Liver (tissue), 8 donors: ENCODE measurements at regions not wholly inside any gene's neighbourhood (a gene's known extent, or its start where the extent isn't known, plus 50 kb on each side); places are given as distances from the start of the nearest gene placed in this dataset.

Experiments
- DNase-seq: peaks from one replicate; pipeline ENCODE4 v3.0.0-alpha.2; 2017; ENCODE audit warnings: low spot score
- H3K27ac ChIP-seq, 2 donors: one replicate each; pipeline ENCODE4 v1.7.0; 2013; ENCODE audit warnings: inconsistent platforms in 2 of 2, low read length in 2 of 2, control low read depth in 1 of 2, low read depth in 1 of 2, mild to moderate bottlenecking in 1 of 2
- H3K27me3 ChIP-seq, 4 donors: one replicate each; pipeline versions ENCODE4 v1.6.1 to v1.7.0; 2013; ENCODE audit warnings: low read length in 3 of 4, inconsistent platforms in 1 of 4, mild to moderate bottlenecking in 1 of 4, moderate library complexity in 1 of 4; ENCODE audit not compliant: control insufficient read depth in 4 of 4, insufficient read depth in 4 of 4
- H3K36me3 ChIP-seq, 4 donors: one replicate each; pipeline versions ENCODE4 v1.6.1 to v1.7.0; 2013; ENCODE audit warnings: low read length in 3 of 4, mild to moderate bottlenecking in 3 of 4, low read depth in 1 of 4, moderate library complexity in 1 of 4; ENCODE audit not compliant: control insufficient read depth in 4 of 4, insufficient read depth in 3 of 4
- H3K4me1 ChIP-seq, 4 donors: one replicate each; pipeline versions ENCODE4 v1.6.1 to v1.7.0; 2013; ENCODE audit warnings: low read length in 3 of 4, mild to moderate bottlenecking in 3 of 4, moderate library complexity in 1 of 4; ENCODE audit not compliant: control insufficient read depth in 4 of 4, insufficient read depth in 4 of 4
- H3K4me3 ChIP-seq, 3 donors: one replicate each; pipeline versions ENCODE4 v1.6.1 to v1.7.0; 2013; ENCODE audit warnings: low read length in 3 of 3, control low read depth in 1 of 3, low read depth in 1 of 3, mild to moderate bottlenecking in 1 of 3
- H3K9ac ChIP-seq, 2 donors: one replicate each; pipeline ENCODE4 v1.7.0; 2013; ENCODE audit warnings: low read length in 2 of 2, mild to moderate bottlenecking in 2 of 2, moderate library complexity in 2 of 2, control low read depth in 1 of 2, low read depth in 1 of 2
- H3K9me3 ChIP-seq, 4 donors: one replicate each; pipeline versions ENCODE4 v1.6.1 to v1.7.0; 2013; ENCODE audit warnings: low read length in 3 of 4; ENCODE audit not compliant: control insufficient read depth in 4 of 4
- CTCF ChIP-seq: fragments of 150-350 bp; IDR thresholded peaks from 2 replicates; pipeline ENCODE4 v1.5.1; 2017; ENCODE audit warnings: improper control_type of control experiment, low read depth, low read length; ENCODE audit not compliant: missing input control
- EGR1 ChIP-seq, 2 donors: IDR thresholded peaks; 2 replicates each; pipeline ENCODE4 v1.6.1; 2016 to 2018; ENCODE audit warnings: antibody characterized with exemption in 2 of 2, low read depth in 2 of 2
- FOXA2 ChIP-seq: IDR thresholded peaks from 2 replicates; pipeline ENCODE4 v1.6.1; 2016; ENCODE audit warnings: antibody characterized with exemption
- HNF4A ChIP-seq, 2 donors: conservative IDR thresholded peaks; 2 replicates each; pipeline ENCODE4 v1.6.1; 2016; ENCODE audit warnings: antibody characterized with exemption in 2 of 2, mild to moderate bottlenecking in 2 of 2
- JUND ChIP-seq, 2 donors: IDR thresholded peaks; 2 replicates each; pipeline ENCODE4 v1.6.1; 2016; ENCODE audit warnings: antibody characterized with exemption in 2 of 2
- MAX ChIP-seq: IDR thresholded peaks from 2 replicates; pipeline ENCODE4 v1.6.1; 2016; ENCODE audit warnings: antibody characterized with exemption
- NR2F2 ChIP-seq: IDR thresholded peaks from 2 replicates; pipeline ENCODE4 v1.6.1; 2016; ENCODE audit warnings: antibody characterized with exemption
- SP1 ChIP-seq: IDR thresholded peaks from 2 replicates; pipeline ENCODE4 v1.6.1; 2018; ENCODE audit warnings: antibody characterized with exemption, mild to moderate bottlenecking
- YY1 ChIP-seq: IDR thresholded peaks from 2 replicates; pipeline ENCODE4 v1.6.1; 2016; ENCODE audit warnings: antibody characterized with exemption, mild to moderate bottlenecking
- WGBS: extraction: QIAGEN DNeasy Blood & Tissue Kit; methylation state at CpG from one replicate; pipeline ENCODE4 v1.1.7; 2013; 5-methylcytosine and 5-hydroxymethylcytosine counted together
- TF ChIP-seq, protein P1 (sequence below): IDR thresholded peaks from 2 replicates; pipeline ENCODE4 v1.6.1; 2016; ENCODE audit warnings: antibody characterized with exemption
- TF ChIP-seq, protein P2 (sequence below): IDR thresholded peaks from 2 replicates; pipeline ENCODE4 v1.6.1; 2016; ENCODE audit warnings: antibody characterized with exemption, mild to moderate bottlenecking
- donor health status: healthy.
- donor health status: healthy.
- donor health status: healthy.
- donor health status: healthy.
- donor health status: healthy.

DNA sequence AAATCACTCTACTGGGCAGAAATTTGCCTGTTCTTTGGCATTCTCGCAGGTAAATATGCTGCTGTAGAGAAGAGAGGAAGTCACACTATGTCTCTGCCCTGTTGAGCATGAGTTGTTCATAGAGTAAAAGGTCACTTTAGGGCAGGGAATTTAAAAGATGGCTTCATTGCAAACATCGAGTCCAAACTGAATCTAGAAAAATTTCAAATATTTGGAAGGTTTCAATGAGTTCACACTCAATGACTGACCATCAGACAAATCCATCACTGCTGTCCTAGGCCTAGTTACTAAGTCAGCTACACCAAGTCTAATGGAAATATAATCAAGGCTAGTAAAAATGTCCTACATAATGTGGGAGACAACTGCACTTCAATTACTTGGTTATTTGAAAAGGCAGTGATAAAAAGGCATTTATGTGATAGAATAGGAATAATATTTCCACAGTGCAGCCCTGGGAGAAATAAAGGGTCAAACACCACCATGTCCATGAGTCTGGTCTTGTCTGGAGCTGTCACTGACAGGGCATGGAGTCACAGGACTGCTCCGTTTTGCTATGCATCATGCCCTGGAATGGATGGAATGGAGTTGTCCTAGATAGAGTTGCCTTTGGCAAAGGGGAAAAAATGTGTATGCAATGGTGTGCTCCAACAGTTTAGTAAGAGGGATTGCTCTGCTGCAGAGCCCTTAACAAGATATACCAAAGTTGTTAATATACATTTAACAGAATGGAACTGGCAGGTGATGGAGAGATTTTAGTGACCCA lies 218.5 kb upstream of the DAPK1 start (continued):
- no peak for TF ChIP-seq FOXA2

GRCh38 chr9:87280421-87280820 lies 217.2 kb upstream of the DAPK1 start:
- no peaks in the 10 kb centered on the region for H3K9me3 ChIP-seq

More at GRCh38 chr9:87280421-87280820, 217.2 kb upstream of the DAPK1 start:
- Histone ChIP-seq H3K4me1 (no peaks in the 10 kb centered on the region), H3K27me3 (peaks cover 0 to 3% (median under 1%) of the 10 kb centered on the region in 4 donors), H3K27ac (no peak overlapping the region), H3K4me3 (no peak overlapping the region), H3K36me3 (no peaks in the 10 kb centered on the region), H3K9ac (no peak overlapping the region)
- WGBS: 95% methylated on average over 5 of the region's 5 CpGs
- TF ChIP-seq SP1 (no peak), MAX (no peak), EGR1 (IDR thresholded peaks at IDR 0.05; ENCODE audit: low read depth in 2 of 2) (no peak), FOXA2 (no peak), HNF4A (conservative IDR thresholded peaks at IDR 0.05) (no peak), YY1 (no peak), CTCF (no peak), JUND (IDR thresholded peaks at IDR 0.05) (no peak), NR2F2 (no peak)
- TF ChIP-seq, protein P1, sequence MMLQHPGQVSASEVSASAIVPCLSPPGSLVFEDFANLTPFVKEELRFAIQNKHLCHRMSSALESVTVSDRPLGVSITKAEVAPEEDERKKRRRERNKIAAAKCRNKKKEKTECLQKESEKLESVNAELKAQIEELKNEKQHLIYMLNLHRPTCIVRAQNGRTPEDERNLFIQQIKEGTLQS: no peak
- TF ChIP-seq, protein P2, sequence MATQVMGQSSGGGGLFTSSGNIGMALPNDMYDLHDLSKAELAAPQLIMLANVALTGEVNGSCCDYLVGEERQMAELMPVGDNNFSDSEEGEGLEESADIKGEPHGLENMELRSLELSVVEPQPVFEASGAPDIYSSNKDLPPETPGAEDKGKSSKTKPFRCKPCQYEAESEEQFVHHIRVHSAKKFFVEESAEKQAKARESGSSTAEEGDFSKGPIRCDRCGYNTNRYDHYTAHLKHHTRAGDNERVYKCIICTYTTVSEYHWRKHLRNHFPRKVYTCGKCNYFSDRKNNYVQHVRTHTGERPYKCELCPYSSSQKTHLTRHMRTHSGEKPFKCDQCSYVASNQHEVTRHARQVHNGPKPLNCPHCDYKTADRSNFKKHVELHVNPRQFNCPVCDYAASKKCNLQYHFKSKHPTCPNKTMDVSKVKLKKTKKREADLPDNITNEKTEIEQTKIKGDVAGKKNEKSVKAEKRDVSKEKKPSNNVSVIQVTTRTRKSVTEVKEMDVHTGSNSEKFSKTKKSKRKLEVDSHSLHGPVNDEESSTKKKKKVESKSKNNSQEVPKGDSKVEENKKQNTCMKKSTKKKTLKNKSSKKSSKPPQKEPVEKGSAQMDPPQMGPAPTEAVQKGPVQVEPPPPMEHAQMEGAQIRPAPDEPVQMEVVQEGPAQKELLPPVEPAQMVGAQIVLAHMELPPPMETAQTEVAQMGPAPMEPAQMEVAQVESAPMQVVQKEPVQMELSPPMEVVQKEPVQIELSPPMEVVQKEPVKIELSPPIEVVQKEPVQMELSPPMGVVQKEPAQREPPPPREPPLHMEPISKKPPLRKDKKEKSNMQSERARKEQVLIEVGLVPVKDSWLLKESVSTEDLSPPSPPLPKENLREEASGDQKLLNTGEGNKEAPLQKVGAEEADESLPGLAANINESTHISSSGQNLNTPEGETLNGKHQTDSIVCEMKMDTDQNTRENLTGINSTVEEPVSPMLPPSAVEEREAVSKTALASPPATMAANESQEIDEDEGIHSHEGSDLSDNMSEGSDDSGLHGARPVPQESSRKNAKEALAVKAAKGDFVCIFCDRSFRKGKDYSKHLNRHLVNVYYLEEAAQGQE: no peak
- no peak for DNase-seq
